ENCODE measurements at regions not wholly inside any gene's neighbourhood (a gene's known extent, or its start where the extent isn't known, plus 50 kb on each side); places are given as distances from the start of the nearest gene placed in this dataset.

GRCh38 chr4:117968606-117969005 is 65.7 kb upstream of the NDST3 start:
- TF ChIP-seq POLR2A (IDR thresholded peaks at IDR 0.05) (no peak), CTCF (IDR thresholded peaks at IDR 0.05) (no peak), POLR2AphosphoS5 (IDR thresholded peaks at IDR 0.05) (no peak), EP300 (IDR thresholded peaks at IDR 0.05) (no peak)
